Astrocyte (in vitro differentiated cells and primary cell): ENCODE measurements at regions not wholly inside any gene's neighbourhood (a gene's known extent, or its start where the extent isn't known, plus 50 kb on each side); places are given as distances from the start of the nearest gene placed in this dataset.

Experiments used
- DNase-seq: peaks from one replicate; pipeline ENCODE4 v3.0.0-alpha.2; 2010; ENCODE audit warnings: low read depth
- FAIRE-seq: peaks from 2 replicates; lab custom pipeline; 2011; peaks lifted over from hg19 to GRCh38; lab: Jason Lieb, UNC
- H2AFZ ChIP-seq: 2 replicates; pipeline ENCODE4 v1.6.0; 2012; ENCODE audit warnings: low read depth, low read length, inconsistent platforms
- H3K27ac ChIP-seq: 2 replicates; pipeline ENCODE4 v1.5.1; 2011; ENCODE audit warnings: low read depth, low read length, inconsistent platforms
- H3K27me3 ChIP-seq: 2 replicates; pipeline ENCODE4 v1.6.0; 2011; ENCODE audit warnings: low read length, inconsistent platforms; ENCODE audit not compliant: insufficient read depth
- H3K36me3 ChIP-seq: 2 replicates; pipeline ENCODE4 v1.5.1; 2011; ENCODE audit warnings: low read length, inconsistent platforms; ENCODE audit not compliant: insufficient read depth
- H3K4me1 ChIP-seq: 2 replicates; pipeline ENCODE4 v1.5.1; 2011; ENCODE audit warnings: low read length, inconsistent platforms; ENCODE audit not compliant: insufficient read depth
- H3K4me2 ChIP-seq: 2 replicates; pipeline ENCODE4 v1.6.0; 2012; ENCODE audit warnings: low read length, inconsistent platforms
- H3K4me3 ChIP-seq: 2 replicates; pipeline ENCODE4 v1.5.1; 2011; ENCODE audit warnings: low read depth, mild to moderate bottlenecking, low read length, inconsistent platforms; ENCODE audit not compliant: insufficient read depth
- H3K79me2 ChIP-seq: 2 replicates; pipeline ENCODE4 v1.6.0; 2012; ENCODE audit warnings: mild to moderate bottlenecking, low read length, inconsistent platforms; ENCODE audit not compliant: insufficient read depth
- H3K9ac ChIP-seq: 2 replicates; pipeline ENCODE4 v1.6.0; 2012; ENCODE audit warnings: mild to moderate bottlenecking, low read length, inconsistent platforms
- H3K9me3 ChIP-seq: 2 replicates; pipeline ENCODE4 v1.5.1; 2012; ENCODE audit warnings: low read depth, mild to moderate bottlenecking, low read length, inconsistent platforms; ENCODE audit not compliant: insufficient read depth
- H4K20me1 ChIP-seq: 2 replicates; pipeline ENCODE4 v1.6.0; 2012; ENCODE audit warnings: low read length, inconsistent platforms; ENCODE audit not compliant: insufficient read depth
- H3K27ac Mint-ChIP-seq: one replicate; pipeline ENCODE4 v1.8.0; 2021; ENCODE audit warnings: mild to moderate bottlenecking, mixed read lengths; ENCODE audit not compliant: unreplicated experiment
- H3K27me3 Mint-ChIP-seq: one replicate; pipeline ENCODE4 v1.8.0; 2021; ENCODE audit warnings: low read depth, mixed read lengths; ENCODE audit not compliant: unreplicated experiment
- H3K36me3 Mint-ChIP-seq: one replicate; pipeline ENCODE4 v1.8.0; 2021; ENCODE audit warnings: low read depth, mixed read lengths; ENCODE audit not compliant: unreplicated experiment
- H3K4me1 Mint-ChIP-seq: one replicate; pipeline ENCODE4 v1.8.0; 2021; ENCODE audit warnings: low read depth, mixed read lengths; ENCODE audit not compliant: unreplicated experiment
- H3K4me3 Mint-ChIP-seq: one replicate; pipeline ENCODE4 v1.8.0; 2021; ENCODE audit warnings: mild to moderate bottlenecking, moderate library complexity, mixed read lengths; ENCODE audit not compliant: unreplicated experiment
- H3K9me3 Mint-ChIP-seq: one replicate; pipeline ENCODE4 v1.8.0; 2021; ENCODE audit warnings: mild to moderate bottlenecking, mixed read lengths; ENCODE audit not compliant: unreplicated experiment
- CTCF ChIP-seq: IDR thresholded peaks from 2 replicates; pipeline ENCODE4 v1.5.1; 2011; ENCODE audit warnings: low read depth, mild to moderate bottlenecking, inconsistent platforms, low read length, moderate library complexity; ENCODE audit not compliant: insufficient read depth
- EZH2 ChIP-seq: IDR thresholded peaks from 2 replicates; pipeline ENCODE4 v1.6.1; 2012; ENCODE audit warnings: mild to moderate bottlenecking, low read length, inconsistent platforms; ENCODE audit not compliant: insufficient read depth

GRCh38 chr20:22861990-22862389 is 173.1 kb upstream of the SSTR4 start:
- no peak overlapping the region for H3K4me3 ChIP-seq
- no peak overlapping the region for H2AFZ ChIP-seq
- H3K4me3 Mint-ChIP-seq, result no peak overlapping the region
- H4K20me1 ChIP-seq, result no peaks in the 10 kb centered on the region
- peaks cover 3% of the 10 kb centered on the region for H3K4me1 ChIP-seq
- H3K36me3 ChIP-seq, result no peaks in the 10 kb centered on the region
- no peaks in the 10 kb centered on the region for H3K27me3 ChIP-seq
- no peak overlapping the region for H3K27ac ChIP-seq
- peaks cover 14% of the 10 kb centered on the region for H3K4me1 Mint-ChIP-seq
- no peak overlapping the region for H3K4me2 ChIP-seq
- TF ChIP-seq EZH2 (no peak), CTCF (no peak)
- peaks cover 13% of the 10 kb centered on the region for H3K27me3 Mint-ChIP-seq
- no peak overlapping the region for H3K9ac ChIP-seq
- DNase-seq (no peak), FAIRE-seq (no peak)
- H3K27ac Mint-ChIP-seq, result no peak overlapping the region
- H3K9me3 Mint-ChIP-seq, result peaks cover 4% of the 10 kb centered on the region
- no peaks in the 10 kb centered on the region for H3K9me3 ChIP-seq
- H3K36me3 Mint-ChIP-seq, result no peaks in the 10 kb centered on the region
- no peaks in the 10 kb centered on the region for H3K79me2 ChIP-seq

GRCh38 chr20:22862671-22863230 is 172.4 kb upstream of the SSTR4 start:
- H2AFZ ChIP-seq, result no peak overlapping the region
- peaks cover 19% of the 10 kb centered on the region for H3K4me1 Mint-ChIP-seq

More at GRCh38 chr20:22862671-22863230, 172.4 kb upstream of the SSTR4 start:
- TF ChIP-seq CTCF (no peak), EZH2 (no peak)
- H3K4me1 ChIP-seq, result peaks cover 3% of the 10 kb centered on the region
- no peak overlapping the region for H3K4me3 ChIP-seq
- no peak overlapping the region for H3K4me2 ChIP-seq
- H3K27me3 ChIP-seq, result no peaks in the 10 kb centered on the region
- H3K36me3 ChIP-seq, result no peaks in the 10 kb centered on the region
- H3K79me2 ChIP-seq, result no peaks in the 10 kb centered on the region
- Mint-ChIP-seq H3K36me3 (no peaks in the 10 kb centered on the region), H3K27ac (no peak overlapping the region), H3K9me3 (peaks cover 4% of the 10 kb centered on the region), H3K4me3 (no peak overlapping the region), H3K27me3 (peaks cover 13% of the 10 kb centered on the region)
- no peak overlapping the region for H3K27ac ChIP-seq
- DNase-seq (no peak), FAIRE-seq (no peak)
- no peaks in the 10 kb centered on the region for H3K9me3 ChIP-seq
- no peaks in the 10 kb centered on the region for H4K20me1 ChIP-seq
- H3K9ac ChIP-seq, result no peak overlapping the region
